IPS-11a (cell line): ENCODE measurements at regions not wholly inside any gene's neighbourhood (a gene's known extent, or its start where the extent isn't known, plus 50 kb on each side); places are given as distances from the start of the nearest gene placed in this dataset.

Source experiments
- H3K4me3 ChIP-seq: one replicate; pipeline ENCODE4 v1.5.1; 2013; ENCODE audit warnings: low read depth, low read length, control low read depth

DNA sequence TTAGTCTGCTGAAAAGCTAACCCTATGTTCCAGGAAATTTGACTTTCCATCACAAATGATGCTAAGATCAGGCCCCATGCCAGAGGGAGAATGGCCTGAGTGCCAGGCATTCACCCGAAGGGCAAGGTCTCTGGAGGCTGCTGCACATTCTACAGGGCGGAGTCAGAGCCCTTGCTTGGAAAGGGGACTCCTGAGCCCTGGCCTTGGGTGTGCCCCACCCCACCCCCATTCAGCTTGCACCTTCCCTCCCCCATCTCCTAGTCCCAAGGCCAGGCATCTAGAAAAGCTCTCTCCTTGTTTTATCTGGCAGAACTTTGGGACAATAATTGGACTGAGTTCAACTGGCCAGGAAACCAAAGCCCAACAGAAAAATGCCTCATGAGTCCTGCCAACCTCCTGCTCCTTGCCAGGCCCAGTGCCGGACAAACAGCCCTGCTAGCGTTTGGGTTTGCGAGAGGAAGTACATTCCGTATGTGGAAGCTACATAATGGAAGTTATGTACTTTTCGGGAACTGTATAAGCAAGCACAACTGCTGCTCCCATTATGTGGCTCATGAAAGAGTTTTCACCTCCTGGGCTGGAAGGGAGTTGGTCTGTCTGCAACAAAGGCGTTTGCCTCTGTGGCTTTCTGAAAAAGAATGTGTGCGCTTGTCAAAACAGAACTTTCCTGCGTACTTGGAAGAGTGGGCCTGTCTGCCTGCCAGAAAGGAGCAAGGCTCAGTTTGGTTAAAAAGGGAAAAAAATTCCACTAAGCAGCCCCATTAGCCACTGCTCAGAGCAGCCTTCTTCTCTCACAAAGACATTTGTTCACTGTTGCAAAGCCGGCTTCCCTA is 321.5 kb upstream of the CTNNB1 start:
- H3K4me3 ChIP-seq, result no peak overlapping the region

DNA sequence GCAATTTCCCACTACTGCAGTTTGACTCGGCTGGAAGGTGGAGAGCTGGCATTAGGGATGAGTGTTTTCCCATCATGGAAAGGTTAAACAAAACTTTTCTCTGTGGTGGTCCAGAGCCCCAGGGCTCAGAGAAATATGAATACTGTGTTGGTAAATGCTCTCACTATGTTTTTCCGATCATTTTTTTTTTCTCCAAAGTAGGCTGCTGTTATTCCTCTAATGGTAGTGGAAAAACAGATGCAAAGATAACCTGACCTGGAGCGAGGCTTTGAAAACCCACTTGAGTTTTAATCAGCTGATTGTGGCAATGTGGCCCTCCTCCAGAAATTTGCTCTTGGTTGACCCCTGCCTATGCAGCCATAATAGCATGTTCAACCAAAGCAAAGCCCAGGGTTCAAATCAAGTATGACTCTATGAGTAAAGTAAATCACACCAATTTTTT is 320.8 kb upstream of the CTNNB1 start:
- H3K4me3 ChIP-seq, result no peak overlapping the region

DNA sequence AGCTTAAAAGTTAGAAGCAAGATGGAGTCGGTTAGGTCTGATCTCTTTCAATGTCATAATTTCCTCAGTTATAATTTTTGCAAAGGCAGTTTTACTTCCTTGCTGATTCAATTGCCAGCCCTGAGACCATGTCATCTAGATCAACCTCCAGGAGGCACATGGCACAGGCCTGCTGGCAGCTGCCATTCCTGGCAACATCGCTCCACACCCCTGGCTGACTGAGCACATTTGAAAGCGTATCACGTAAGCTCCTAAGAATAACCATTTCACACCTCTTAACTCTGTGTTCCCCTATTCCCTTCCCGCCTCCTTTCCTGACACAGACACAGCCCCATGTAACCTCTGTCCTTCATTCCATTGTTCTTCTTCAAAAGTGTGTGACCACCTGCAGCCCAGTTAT is 313.9 kb upstream of the CTNNB1 start:
- H3K4me3 ChIP-seq, result no peak overlapping the region

DNA sequence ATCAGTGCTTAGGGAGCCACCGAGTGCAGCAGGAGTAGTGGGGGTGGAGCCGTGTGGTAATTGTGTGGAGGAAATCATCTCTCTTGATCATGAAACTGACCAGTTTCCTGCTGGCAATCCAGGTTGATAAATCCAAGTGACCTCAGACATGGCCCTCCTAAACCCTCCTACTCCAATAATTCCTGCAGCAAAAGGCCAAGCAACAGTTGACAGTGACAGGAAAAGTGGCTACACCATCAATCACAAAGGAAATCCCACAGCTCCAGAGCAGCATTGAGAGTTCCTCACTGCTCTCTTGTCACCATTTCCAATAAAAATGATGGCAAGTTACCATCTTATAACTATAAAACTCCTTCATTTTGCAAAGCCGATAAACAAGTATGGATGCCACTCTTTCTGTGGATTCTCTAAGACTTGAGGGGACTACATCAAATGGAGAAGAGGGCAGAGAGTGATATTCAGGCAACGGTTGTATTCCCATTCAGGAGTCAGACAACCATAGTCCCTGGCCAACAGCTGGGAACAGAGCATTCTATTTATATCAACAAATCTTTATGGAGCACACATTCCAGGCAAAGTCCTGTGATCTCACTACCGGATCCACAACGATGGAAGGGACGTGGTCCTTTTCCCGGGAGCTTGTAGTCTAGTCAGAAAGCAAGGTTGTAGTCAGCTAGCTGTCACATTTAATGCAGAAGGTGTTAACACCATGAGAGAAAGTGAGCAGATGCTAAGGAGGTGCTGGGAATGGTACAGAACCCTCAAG is 312.5 kb upstream of the CTNNB1 start:
- H3K4me3 ChIP-seq, result no peak overlapping the region

DNA sequence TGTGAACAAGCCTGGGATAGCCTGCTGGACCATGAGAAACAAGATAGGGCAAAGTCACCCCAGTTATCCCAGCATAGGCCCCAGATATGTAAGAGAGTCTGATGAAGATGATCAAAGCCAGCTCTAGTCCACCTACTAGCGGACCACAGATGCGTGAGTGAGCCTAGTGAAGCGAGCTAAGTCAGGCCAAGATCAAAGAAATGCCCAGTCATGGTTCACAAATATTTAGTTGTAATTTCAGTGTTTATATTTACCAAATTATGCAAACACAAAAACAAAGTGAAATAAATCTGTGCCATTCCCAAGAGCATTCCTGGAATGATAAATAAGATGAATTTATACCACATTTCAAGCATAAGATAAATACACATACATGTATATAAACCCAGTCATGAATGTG is 308.1 kb upstream of the CTNNB1 start:
- H3K4me3 ChIP-seq, result no peak overlapping the region

DNA sequence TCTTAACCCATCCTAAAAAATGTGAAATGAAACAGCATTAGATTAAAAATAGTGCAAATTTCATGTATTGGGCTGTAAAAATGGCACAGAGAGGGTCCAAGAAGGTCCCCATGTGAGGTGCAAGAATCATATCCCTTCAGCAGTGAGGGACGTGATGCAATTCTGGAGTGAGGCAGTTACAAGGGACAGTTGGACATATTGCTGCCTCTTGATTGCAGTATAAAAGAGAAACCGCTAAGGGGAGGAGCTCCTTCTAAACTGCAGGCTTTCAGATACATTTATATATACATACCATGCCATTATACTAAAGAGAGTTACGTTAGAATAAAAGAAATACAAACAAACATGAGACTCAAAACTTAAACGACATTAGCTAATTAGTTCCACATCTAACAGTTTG is 304.2 kb upstream of the CTNNB1 start:
- no peak overlapping the region for H3K4me3 ChIP-seq

DNA sequence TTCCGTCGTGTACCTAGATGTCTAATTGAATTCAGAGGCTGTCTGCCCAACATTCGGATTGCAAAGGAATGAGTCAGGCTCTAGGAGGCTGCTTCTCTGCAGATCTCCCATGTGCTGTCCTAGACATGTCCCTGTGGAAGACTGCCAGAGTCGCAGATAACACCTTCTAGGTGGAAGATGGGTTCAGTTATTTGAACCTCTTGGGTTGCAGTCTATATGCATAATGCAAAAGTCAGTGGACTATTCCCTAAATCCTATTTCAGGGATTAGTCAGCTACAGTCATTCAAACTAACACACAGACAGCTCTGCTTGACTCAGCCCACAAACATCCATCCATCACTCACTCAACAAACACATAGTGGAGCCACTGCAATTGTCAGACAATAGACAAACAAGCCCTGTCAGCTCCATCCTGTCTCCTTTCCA is 300.0 kb upstream of the CTNNB1 start:
- H3K4me3 ChIP-seq, result no peak overlapping the region

DNA sequence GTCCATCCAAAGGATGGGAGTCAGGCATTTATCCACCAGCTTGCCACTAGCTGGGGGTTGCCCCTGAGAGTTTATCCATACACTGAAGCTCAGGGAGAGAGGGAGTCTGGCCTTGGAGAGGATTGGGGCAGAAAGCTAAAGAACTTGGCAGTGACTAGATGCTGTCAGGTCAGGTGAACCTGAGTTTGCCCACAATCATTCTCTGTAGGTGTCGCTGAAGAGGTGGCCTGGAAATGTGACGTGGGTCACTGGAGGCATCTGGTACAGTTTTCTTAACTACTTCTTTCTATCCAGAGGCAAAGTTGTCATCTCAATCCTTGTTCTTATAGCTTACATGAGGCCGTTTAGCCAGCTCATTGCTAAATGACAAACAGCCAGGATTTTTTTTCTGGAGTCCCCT is 298.0 kb upstream of the CTNNB1 start:
- no peak overlapping the region for H3K4me3 ChIP-seq

DNA sequence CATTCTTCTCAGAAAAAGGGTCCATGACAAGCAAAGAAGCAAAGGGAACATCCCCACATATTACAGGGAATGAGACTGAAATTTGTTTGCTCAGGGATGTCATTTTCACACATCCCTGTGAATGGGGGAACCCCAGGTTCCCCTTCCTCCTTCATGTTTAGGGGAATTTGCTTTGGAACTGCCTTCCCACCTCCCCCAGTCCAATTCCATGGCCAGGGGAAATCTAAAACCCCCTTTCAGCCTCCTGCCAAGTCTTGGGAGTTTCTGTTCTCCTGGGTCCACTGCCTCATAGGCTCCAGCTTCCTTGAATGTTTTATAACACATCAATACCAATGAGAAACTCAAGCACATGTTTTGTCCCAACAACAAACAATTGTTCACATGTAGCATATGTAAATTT is 297.5 kb upstream of the CTNNB1 start:
- no peak overlapping the region for H3K4me3 ChIP-seq

DNA sequence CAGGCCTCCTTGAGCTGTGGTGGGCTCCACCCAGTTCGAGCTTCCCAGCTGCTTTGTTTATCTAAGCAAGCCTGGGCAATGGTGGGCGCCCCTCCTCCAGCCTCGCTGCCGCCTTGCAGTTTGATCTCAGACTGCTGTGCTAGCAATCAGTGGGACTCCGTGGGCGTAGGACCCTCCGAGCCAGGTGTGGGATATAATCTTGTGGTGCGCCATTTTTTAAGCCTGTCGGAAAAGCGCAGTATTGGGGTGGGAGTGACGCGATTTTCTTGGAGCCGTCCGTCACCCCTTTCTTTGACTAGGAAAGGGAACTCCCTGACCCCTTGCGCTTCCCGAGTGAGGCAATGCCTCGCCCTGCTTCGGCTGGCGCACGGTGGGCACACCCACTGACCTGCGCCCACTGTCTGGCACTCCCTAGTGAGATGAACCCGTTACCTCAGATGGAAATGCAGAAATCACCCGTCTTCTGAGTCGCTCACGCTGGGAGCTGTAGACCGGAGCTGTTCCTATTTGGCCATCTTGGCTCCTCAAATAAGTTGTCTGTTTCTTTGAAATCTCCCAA is 291.3 kb upstream of the CTNNB1 start:
- peak overlapping the region; percentile 33 for H3K4me3 ChIP-seq

DNA sequence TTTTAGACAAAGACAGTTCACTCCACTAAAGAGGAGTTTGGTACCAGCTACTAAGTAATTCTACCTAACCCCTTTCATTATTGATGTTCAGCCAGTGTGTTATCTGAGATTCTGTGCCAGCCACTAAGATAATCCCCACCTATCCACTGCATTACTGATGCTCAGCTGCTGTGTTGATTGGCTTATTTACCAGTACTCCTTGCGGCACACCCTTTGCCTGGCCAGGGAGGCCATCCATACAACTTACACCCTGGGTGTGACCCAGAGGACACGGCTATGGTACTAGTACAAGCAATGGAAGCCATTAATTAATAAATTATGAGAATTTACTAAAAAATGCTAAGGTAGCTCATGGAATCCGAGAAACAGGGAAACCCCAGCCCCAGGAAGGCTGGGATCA is 290.7 kb upstream of the CTNNB1 start:
- peak overlapping the region; percentile 33 for H3K4me3 ChIP-seq

DNA sequence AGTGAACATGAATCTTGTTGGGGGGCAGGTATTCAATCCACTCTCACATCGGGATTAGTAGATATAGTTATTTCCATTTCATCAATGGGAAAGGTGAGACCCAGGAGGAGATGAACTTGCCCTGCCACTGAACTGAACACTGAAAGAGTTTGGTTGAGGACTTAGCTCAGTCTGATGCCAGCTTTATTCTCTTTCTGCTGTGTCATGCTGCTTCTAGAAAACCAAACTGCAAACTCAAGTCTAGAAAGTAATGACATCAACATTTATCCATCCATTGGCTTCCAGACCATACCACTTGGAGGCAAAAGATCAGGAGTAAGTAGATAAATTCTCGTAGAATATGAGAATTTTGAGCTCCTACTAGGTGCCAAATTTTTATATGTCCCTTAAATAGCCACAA is 288.0 kb upstream of the CTNNB1 start:
- H3K4me3 ChIP-seq, result no peak overlapping the region

DNA sequence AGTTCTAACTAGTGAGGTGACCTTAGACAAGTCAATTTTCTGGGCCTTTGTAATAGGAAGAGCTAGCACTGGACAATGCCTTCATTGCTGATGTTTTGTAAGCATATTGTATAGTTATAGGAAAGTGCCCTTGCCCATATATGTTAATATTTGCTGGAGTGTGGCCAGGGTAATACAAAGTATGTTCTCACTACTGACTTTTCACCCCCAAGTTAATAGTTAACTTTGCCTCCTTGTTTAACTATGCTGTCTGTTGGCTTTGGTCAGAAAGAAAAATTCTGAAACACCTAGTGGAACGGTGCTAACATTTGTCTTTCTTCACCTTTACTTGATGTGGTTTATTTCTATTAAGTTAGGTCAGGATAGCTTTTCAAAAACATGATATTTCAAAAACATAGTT is 287.4 kb upstream of the CTNNB1 start:
- no peak overlapping the region for H3K4me3 ChIP-seq

DNA sequence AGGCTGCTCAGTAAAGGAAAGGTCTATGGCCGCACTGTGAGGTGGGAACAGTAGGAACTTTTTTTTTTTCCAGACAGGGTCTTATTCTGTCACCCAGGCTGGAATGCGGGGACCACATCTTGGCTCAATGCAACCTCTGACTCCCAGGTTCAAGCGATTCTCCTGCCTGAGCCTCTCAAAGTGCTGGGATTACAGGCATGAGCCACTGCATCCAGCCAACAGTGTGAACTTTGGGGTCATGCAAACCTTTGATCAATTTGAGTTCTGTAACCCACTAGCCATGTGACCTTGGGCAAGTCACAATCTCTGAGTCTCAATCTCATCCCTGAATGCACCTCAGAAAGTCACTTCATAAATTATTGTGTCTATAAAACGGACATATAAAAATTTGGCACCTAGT is 286.8 kb upstream of the CTNNB1 start:
- no peak overlapping the region for H3K4me3 ChIP-seq

DNA sequence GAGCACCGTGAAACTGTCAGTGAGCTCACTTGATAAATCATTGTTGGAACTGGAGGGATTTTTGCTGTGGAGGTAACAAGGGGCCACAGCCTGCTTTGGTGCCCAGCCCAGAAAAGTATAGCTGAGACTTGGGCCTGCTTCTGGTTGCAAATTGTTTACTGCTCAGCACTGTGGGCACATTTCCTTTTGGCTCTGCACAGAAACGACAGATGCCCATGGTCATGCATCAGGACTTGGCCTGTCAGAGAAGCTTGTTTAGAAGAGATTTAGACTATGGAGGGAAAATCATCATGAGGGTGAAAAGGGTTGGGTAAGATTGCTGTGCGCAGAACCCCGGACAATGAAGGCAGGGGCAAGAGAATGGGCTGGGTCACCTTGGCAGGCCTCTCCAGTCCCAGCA is 286.1 kb upstream of the CTNNB1 start:
- no peak overlapping the region for H3K4me3 ChIP-seq

DNA sequence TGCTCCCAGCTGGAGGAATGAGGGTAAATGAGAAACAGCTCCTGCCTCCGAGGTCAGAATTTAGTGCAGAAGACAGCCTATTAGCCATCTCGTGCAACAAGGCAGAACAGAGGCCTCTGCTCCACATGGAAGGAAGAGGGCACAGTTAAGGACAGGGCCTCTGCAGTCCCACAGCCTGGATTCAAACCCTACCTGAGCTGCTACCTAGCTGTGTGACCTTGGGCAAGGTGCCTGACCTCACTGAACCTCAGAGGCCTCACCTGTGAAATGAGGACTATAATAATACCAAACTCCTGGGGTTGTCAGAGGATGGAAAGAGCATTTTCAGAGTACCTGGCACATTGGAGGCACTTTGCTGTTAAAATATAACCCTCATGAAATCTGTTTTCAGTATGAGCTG is 285.7 kb upstream of the CTNNB1 start:
- H3K4me3 ChIP-seq, result no peak overlapping the region

DNA sequence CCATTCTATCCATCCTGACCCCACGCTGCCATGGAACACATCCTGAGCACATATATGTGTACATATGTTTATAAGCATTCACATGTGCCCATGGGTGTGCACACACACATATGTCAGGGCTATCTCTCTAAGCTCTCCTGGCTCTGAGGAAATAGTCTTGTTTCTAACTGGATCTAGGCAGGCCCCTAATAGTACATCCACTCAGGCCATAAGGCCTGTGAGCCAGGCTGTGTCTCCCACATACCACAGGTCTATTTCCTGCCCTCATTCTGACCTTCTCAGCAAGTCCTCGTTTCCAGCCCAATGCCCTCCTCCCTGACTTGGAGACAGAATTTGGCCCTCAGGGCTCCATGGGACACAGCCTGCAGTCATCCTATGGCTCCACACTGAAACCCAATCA is 284.8 kb upstream of the CTNNB1 start:
- no peak overlapping the region for H3K4me3 ChIP-seq

DNA sequence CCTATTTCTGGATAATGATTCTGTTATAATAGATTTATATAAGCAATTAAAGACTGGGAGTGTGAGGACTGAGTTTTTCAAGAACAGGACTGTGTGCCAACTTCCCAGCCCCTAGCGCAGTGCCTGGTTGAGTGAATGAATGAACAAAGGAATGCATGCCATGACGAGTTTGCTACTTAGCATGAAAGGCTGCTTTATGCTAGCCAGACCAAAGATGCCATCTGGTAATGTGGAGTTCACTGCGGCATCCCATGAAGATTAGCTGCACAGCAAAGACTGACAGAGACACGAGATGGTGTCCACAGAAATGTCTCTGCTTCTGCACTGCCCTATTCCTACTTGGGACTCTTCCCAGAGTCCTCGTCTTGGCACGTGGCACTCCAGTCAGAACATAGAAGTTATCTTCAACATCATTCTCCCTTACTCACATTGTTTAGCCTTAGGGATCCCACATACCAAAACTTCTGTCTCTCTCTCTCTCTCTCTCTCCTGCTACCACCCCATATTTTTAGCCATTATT is 283.9 kb upstream of the CTNNB1 start:
- H3K4me3 ChIP-seq, result no peak overlapping the region

DNA sequence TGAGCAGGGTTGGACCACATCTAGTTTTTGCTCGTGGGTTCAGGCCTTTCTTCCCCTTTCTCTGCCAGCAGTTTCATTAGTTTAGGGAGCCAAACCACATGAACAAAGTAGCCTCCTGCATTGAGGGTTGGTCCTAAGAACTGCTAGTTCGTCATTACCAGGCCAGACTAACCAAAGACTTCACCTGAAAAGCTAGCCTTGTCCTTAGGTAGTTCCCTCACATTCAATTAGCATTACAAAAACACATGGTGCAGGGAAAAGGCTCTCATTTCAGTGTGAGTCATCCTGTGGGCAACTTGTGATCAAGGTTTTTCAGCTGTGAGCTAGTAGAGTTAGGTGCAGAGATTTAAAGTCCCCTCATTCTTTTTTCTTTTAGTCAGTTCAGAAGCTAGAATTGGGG is 279.3 kb upstream of the CTNNB1 start:
- H3K4me3 ChIP-seq, result no peak overlapping the region

DNA sequence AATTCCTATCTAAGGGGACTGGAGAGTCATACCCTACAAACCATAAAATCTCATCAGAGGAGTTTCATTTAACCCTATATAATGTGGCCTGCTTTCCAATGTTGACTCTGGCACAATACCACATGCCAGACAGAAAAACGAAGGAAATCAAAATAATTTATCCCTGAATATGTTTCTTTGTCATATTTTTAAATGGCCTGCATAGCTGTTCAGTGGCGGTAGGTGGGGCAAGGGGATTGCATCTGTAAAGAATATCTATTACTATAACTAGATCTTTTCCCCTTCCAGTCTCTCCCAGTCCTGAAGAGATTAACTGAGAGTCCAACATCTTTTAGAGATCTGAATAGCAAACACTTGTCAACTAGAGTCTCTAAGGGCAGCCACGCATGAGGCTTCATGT is 278.1 kb upstream of the CTNNB1 start:
- no peak overlapping the region for H3K4me3 ChIP-seq

DNA sequence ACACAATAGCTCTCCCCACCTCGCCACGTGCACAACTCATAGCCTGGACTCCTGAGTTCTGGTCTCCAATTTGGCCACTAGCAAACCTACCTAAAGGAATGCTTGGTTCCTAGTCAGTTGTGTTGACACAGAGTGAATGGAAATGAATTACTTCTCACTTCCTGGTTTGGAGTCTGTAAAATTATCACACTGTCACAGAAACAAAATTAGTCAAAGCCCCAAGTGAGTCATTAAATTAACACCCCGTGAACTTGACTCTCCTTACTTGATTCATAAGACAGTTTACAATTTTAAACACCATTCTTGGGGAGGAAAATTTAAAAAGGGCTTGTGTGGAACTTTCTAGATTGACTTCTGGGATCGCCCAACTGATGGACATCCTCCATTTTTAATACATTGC is 276.2 kb upstream of the CTNNB1 start:
- H3K4me3 ChIP-seq, result no peak overlapping the region

DNA sequence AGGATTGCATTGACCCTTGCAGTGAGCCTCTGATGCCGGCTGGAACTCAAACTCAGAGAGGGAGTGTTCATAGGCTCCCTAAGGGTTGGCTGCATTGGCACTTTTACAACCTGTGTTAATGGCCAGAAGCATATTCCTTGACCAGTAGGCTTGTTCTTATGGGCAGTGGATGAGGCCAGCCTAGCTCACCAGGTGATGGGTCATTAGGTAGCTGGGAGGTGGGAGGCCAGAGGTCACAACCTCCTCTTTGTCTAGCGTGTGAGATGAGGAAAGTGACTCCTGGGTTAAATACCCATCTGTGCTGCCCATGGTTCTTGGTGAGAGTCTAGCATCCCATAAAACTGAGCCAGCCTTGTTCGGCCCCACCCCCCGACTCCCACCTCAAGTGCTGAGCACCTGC is 275.7 kb upstream of the CTNNB1 start:
- H3K4me3 ChIP-seq, result no peak overlapping the region
